GM08714 (cell line): ENCODE measurements at regions not wholly inside any gene's neighbourhood (a gene's known extent, or its start where the extent isn't known, plus 50 kb on each side); places are given as distances from the start of the nearest gene placed in this dataset.

Source experiments
- H3K4me3 ChIP-seq: fragments of 200-500 bp; sonication (Bioruptor generic); 2 replicates; pipeline ENCODE4 v1.5.1; 2014; ENCODE audit warnings: mild to moderate bottlenecking, low read length, inconsistent platforms
- ZNF274 ChIP-seq: IDR thresholded peaks from 2 replicates; pipeline ENCODE4 v1.6.1; 2012; ENCODE audit warnings: mild to moderate bottlenecking, low read depth, low read length

DNA sequence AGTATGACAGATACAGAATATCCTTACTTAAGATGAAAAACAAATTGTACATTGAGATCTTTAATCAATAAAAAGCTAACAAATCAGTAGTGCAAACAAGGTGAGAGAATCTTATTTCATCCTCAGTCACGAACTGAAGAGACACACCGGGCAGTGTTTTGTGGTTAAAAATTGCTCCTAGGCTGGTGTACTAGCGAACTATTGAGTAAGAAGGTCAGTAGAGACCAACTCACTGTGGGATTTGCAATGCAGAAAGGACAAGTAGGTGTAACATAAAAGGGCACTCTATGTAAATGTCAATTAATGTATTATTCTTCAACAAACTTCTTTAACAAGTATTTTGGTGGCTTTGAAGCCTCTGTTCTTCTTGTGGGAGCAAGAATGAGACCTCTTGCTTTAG, 260.2 kb upstream of the PPARGC1A start:
- no peak overlapping the region for H3K4me3 ChIP-seq
- TF ChIP-seq ZNF274 = no peak

DNA sequence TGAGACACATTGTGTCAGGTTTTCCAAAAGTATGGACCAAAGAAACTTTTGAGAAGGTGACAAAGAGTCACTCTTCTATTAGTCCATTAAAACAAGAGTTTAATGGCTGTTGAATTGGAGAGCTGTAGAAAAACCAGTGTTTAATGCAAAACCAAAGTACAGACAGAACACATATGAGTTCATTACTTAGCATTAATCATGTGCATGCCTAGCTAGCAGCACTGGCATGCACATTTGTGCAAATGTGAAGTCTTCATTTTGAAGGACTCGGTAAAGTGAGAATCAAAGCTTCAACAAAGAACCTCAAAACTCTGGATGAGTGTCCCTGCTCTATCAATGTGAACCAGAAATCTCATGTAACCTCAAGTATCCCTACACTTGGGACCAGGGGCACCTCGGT, 256.3 kb upstream of the PPARGC1A start:
- H3K4me3 ChIP-seq = no peak overlapping the region
- no peak for TF ChIP-seq ZNF274

DNA sequence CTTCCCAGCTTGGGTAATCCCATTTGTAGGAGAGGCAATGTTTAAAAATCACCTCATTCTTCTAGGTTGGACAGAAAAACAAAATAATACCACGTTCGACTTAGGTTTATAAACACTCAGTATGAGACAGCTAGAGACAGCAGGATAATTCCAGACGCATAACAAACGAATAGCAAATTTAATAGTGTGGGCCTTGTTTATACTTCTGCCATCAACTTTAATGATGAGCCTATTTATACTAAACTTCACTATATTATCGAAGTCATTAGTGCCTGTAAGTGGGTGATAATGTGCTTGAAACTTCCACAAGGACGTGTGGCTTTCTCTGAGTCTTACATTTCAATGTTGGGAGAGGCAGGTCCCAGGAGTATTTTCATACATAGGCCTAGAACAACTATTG, 255.7 kb upstream of the PPARGC1A start:
- H3K4me3 ChIP-seq = no peak overlapping the region
- TF ChIP-seq ZNF274 = no peak

DNA sequence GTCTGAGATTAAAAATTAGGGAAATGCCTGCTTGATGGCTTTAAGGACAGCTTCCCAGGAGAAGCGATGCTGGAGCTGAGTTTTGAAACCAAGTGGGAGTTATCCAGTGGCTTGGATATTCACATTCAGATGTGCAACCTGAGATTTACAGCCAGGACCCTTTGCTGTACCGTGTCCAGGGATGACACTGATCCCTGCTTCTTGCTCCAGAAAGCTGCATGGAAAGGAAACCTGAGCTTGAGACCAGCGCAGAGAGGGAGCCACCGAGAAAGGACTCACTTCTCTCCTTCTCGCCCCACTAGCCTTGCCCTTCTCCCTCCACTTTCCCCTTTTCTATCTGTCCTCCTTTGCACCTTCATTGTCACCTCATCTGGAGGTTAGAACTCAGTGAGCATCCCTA, 254.5 kb upstream of the PPARGC1A start:
- no peak for TF ChIP-seq ZNF274
- no peak overlapping the region for H3K4me3 ChIP-seq

DNA sequence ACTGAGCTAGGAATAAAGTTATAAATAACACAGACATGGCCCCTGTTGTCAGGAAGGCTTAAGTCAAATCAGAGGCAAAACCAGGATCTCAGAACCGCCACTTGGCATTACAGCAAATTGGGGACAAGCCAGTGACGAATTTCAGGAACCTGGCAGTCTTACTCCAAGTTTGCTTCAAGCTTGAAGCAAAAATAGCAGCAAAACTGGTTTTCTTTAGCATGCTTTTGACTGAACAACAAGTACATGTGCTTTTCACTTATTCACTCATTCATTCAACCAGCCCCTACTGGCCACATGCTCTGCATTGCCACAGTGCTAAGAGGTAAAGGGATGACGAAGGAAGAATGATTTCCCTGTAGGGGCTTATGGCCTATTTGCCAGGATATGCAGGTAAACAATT, 253.9 kb upstream of the PPARGC1A start:
- H3K4me3 ChIP-seq = no peak overlapping the region
- no peak for TF ChIP-seq ZNF274

DNA sequence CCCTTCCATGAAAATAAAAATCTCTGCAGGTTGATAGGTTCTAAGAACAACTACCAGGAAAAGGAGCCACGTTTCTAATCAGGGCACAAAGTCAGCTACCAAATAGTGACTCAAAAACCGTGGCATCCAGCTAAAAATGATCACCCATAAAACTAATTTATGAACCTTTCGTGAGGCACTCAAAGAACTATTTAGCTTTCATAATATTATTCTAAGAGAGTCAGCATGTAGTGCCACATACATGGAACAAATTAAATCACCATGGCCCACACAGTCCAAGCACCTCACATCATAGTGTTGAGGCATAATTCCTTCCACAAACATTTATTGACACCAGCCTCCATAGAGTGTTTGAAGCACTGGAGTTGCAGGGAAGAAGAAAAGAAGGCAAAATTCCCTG, 252.0 kb upstream of the PPARGC1A start:
- TF ChIP-seq ZNF274 = no peak
- no peak overlapping the region for H3K4me3 ChIP-seq

DNA sequence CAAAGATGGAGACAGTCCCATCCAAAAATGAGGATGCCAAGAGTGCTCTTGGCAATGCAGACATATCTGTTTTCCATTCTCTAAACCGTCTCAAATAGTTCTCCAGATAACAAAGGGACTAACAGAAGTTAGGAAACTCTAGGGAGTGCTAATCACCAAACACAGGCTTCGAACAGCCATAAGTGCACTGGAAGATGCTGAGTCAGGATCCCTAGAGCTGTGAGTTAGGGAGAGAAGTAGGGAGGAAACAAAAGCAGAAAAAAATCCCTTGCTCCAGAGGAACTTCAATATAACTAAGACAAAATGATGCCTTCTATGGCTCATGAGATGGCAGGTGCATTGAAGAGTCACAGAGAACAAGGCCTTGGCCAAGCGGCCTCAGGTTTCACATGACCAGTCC, 251.0 kb upstream of the PPARGC1A start:
- no peak overlapping the region for H3K4me3 ChIP-seq
- TF ChIP-seq ZNF274 = no peak

DNA sequence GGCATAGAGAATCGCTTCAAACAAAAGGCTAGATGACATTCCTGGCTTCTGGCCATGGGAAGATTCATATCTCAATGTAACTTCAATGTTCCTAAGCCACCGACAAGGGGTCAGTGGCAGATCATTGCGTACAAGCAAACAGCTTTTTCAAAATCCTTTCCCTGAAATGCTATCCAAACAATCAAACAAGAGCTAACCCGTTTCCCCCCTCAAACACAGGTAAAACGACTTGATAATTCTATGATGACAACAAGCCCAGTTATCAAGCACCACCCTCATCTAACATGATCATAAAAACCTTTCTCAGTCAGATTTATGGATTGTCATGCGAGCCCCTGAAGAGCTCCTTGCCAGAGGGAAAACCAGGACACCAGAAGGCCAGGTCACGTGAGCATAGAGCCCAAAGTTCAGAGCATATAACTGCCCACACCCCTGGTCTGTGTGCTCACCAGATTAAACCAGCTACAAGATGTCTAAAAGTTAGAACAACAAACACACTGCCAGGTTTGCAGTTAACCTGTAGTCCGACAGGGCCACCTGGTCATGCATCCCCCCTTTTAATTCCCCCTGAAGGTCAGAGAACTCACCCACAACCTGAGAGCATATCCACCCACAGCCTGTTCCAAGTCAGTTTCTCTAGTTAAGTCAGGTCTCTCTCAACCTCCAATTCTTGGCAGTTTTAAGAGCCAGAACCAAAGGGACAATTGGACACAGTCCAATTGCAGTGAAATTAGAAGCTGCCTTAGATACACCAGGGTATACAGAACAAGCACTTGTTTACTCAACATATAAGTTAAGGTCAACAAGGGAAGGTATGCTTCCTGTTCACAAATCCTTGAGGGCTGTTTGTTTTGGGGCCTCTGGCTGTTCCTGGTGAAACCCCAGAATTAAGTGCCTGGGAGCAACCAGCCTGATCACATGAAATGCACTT, 248.1 kb upstream of the PPARGC1A start:
- no peak for TF ChIP-seq ZNF274
- H3K4me3 ChIP-seq = no peak overlapping the region

DNA sequence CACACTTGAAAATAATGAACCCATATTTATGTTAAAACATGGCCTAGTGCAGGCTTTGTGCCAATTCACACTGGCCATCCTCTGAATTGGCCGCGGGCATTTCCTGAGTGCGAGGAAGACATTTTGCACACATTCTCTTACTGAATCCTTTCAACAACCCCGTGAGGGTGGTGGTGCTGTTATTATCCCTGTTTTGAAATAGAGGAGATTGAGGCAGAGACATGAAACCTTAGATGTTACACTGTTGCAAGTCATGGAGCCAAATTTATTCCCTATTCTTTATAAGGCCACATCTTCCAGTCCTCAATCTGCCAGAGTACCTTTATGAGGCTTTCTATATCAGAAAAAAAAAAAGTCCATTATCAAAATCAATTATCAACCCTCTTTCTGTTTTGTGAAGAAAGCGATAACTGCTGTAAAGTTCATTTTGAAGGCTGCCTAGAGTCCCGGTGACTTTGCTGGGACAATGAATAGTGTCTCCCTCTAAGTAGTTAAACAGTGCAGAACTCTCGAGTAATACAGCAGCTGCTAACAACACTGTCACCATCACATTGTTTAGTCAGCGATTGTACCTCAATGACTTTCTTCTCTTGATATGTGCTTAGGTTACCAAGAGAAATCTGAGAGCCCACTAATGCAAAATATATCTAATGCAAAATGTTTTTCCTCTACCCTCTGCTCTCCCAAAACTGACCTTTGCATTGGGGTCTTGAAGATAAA, 242.3 kb upstream of the PPARGC1A start:
- no peak overlapping the region for H3K4me3 ChIP-seq
- no peak for TF ChIP-seq ZNF274

DNA sequence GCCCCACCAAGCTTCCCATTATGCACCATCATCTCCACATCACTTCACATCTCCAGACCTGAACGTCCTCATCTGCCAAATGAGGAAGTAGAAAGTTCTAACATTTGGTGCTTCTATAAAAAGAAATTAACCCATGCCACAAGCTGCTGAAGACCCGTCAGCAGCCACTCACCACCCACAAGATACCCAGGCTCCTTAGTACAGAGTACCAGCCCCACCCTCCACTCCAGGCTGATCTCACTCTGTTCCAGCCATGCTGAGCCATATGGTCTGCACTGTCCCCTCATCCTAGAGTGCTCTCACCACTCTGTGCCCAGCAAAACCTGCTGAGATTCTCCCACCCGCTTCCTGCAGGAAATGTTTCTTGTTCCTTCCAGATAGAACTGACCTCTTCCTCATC, 240.8 kb upstream of the PPARGC1A start:
- no peak overlapping the region for H3K4me3 ChIP-seq
- no peak for TF ChIP-seq ZNF274

DNA sequence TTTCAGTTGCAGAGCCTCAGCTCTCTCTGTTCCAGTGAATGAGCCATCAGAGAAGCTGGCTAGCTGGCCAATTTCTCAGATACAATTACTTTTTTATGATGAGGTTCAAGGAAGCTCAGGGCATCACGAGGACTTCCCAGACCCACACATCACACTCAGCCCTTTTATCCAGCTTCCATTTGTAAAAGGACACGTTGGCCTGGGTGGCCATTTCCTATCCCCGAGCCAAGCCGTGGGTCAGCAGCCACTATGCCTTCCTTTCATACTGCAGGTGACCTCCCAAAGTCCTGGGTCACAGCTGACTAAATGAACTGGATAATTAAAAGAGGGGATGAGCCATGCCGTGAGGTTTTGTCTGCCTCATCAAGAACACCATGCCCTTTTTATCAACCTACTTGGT, 236.9 kb upstream of the PPARGC1A start:
- no peak overlapping the region for H3K4me3 ChIP-seq
- no peak for TF ChIP-seq ZNF274

DNA sequence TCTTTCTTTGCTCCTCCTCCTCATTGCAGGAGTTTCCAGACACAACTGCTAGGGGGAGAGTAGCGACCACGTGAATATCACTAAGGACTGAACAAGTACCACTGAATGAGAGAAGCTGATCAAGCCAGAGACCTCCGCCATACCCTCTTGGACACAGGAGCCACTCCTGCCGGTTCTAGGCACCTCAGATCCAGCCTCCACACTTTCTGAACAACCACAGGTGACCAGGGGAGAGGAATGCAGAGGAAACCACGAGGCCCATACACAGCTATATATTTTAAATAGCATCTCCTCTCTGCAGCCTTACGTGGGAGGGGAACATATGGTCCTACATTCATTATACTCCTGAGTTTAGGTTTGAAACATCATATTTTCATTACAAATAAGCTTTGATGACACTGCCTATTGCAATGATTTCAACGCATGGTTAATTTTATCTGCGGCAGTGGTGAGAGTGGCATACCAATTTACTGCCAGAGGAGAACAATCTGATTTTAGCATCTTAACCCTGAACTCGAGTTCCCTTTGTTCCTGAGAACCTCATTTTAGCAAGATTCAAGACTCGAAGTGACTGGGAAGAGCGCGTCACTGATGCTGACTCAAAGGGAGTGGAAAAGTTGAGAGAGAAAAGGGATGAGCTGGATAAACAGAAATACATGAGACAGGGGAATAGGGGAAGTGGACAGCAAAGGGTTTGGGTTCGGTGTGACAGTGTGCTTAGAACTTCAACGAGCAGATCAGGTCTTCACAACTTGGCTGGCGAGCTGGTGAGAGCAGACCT, 231.7 kb upstream of the PPARGC1A start:
- no peak overlapping the region for H3K4me3 ChIP-seq
- TF ChIP-seq ZNF274 = no peak

DNA sequence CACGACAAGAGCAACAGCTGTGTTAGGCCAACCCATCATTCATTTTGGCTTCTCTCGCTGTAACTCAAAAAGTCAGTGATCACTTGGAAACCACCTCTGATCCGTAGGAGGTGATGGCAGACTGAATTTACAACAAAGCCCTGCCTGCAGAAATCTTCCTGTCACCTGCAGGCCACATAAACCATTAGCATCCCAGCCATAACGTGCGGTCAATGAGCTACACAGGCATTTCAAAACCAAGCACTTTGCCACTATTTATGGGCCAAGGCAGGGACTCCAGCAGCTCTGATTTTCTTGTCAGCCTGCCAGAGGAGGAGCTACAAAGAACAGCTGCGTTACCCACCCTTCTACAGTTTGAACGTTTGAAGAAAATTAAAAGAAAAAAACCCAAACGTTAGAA, 228.1 kb upstream of the PPARGC1A start:
- TF ChIP-seq ZNF274 = no peak
- no peak overlapping the region for H3K4me3 ChIP-seq

DNA sequence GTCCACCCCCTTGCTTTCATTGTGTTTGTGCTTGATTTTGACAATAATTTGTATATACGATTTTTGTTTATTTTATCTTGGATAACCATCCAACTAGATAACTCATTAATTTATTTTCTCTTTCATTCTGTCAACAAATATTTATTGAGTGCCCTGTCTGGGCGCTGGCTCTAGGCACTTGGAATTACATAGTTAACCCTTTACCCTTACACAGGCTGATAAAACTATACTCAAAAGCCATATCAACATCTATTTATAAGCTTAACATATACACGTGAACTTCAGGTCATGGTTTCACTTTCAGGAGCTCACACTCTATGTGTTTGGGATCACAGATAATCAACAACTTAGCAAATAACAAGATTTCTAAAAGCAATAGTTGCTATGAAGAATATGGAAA, 226.3 kb upstream of the PPARGC1A start:
- H3K4me3 ChIP-seq = no peak overlapping the region
- TF ChIP-seq ZNF274 = no peak
